ENCODE measurements at regions not wholly inside any gene's neighbourhood (a gene's known extent, or its start where the extent isn't known, plus 50 kb on each side); places are given as distances from the start of the nearest gene placed in this dataset.

DNA sequence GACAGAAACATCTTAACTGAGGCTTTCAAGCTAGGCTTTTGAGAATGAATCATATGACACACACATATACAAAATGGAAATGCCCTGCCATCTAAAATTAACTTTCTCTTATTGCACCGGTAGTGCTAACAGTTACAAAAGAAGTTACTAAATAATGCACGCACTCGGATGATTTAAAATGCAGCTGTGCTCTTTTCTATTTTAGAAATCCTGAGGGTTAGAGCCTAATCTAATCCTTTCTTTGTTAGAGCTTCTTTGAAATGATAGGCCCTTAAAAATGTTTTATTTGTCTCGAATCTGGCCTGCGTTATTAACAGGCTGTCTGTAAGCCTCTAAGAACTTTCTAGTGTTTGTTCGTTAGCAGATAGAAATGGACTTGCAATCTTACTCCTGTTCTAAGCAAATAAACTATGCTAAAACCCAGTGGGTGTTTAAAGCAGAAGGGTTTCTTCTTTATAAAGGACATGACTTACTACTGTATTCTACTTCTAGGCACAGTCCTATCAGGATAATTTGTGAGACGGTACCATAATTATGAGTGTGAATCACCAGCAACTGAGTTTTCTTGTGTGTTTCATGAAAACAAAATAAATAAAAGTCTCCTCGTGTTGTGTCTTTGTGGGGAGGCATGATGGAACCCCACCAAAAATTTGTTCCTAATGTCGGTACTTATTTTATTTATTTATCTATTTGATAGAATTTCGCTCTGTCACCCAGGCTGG lies 69.2 kb upstream of the MYO10 start:
- TF ChIP-seq, protein P1, sequence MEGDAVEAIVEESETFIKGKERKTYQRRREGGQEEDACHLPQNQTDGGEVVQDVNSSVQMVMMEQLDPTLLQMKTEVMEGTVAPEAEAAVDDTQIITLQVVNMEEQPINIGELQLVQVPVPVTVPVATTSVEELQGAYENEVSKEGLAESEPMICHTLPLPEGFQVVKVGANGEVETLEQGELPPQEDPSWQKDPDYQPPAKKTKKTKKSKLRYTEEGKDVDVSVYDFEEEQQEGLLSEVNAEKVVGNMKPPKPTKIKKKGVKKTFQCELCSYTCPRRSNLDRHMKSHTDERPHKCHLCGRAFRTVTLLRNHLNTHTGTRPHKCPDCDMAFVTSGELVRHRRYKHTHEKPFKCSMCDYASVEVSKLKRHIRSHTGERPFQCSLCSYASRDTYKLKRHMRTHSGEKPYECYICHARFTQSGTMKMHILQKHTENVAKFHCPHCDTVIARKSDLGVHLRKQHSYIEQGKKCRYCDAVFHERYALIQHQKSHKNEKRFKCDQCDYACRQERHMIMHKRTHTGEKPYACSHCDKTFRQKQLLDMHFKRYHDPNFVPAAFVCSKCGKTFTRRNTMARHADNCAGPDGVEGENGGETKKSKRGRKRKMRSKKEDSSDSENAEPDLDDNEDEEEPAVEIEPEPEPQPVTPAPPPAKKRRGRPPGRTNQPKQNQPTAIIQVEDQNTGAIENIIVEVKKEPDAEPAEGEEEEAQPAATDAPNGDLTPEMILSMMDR (IDR thresholded peaks at IDR 0.05), result no peak
- TF ChIP-seq POLR2AphosphoS5 (IDR thresholded peaks at IDR 0.05), result no peak

Measured in prostate gland (tissue), 2 donors.